H1 (cell line): ENCODE measurements at regions not wholly inside any gene's neighbourhood (a gene's known extent, or its start where the extent isn't known, plus 50 kb on each side); places are given as distances from the start of the nearest gene placed in this dataset.

ENCODE experiments used
- CTCF ChIA-PET: fragments of 300-600 bp; sonication (Branson Sonifier 250); formaldehyde crosslinking; loops from one replicate; lab custom pipeline; 2021; ENCODE audit not compliant: partially characterized antibody; lab: Charles Lee
- POLR2A ChIA-PET: fragments of 300-600 bp; sonication (Branson Sonifier 250); formaldehyde crosslinking; loops from one replicate; lab custom pipeline; 2021; ENCODE audit warnings: inconsistent platforms; ENCODE audit not compliant: partially characterized antibody; lab: Charles Lee
- DNase-seq, 2 experiments: peaks; one replicate each; pipeline versions ENCODE4 v3.0.0 to v3.0.0-alpha.2; 2010 to 2022; ENCODE audit warnings: low spot score in 2 of 2, low read depth in 1 of 2, mixed read lengths in 1 of 2
- FAIRE-seq: peaks from 2 replicates; lab custom pipeline; 2011; peaks lifted over from hg19 to GRCh38; lab: Jason Lieb, UNC
- H2AFZ ChIP-seq: 2 replicates; pipeline ENCODE4 v1.8.1; 2012; ENCODE audit warnings: low read length, inconsistent platforms
- H2AK5ac ChIP-seq: 2 replicates; pipeline ENCODE4 v1.6.1; 2013; ENCODE audit warnings: low read depth, low read length
- H2BK120ac ChIP-seq: replicated peaks from 2 replicates; pipeline ENCODE3; 2013; ENCODE audit warnings: low read depth, low read length, inconsistent platforms
- H2BK12ac ChIP-seq: 2 replicates; pipeline ENCODE4 v1.6.1; 2013; ENCODE audit warnings: low read depth, low read length
- H2BK15ac ChIP-seq: 2 replicates; pipeline ENCODE4 v1.6.1; 2013; ENCODE audit warnings: low read length
- H2BK20ac ChIP-seq: 2 replicates; pipeline ENCODE4 v1.6.1; 2013; ENCODE audit warnings: low read length
- H2BK5ac ChIP-seq: 2 replicates; pipeline ENCODE4 v1.6.1; 2013; ENCODE audit warnings: low read depth, low read length
- H3K14ac ChIP-seq: 2 replicates; pipeline ENCODE4 v1.6.1; 2013; ENCODE audit warnings: inconsistent platforms; ENCODE audit not compliant: insufficient read length
- H3K18ac ChIP-seq: 2 replicates; pipeline ENCODE4 v1.6.1; 2013; ENCODE audit warnings: low read length; ENCODE audit errors: extremely low read depth
- H3K23ac ChIP-seq: 2 replicates; pipeline ENCODE4 v1.6.1; 2013; ENCODE audit warnings: inconsistent platforms; ENCODE audit not compliant: insufficient read length
- H3K23me2 ChIP-seq: 2 replicates; pipeline ENCODE4 v1.6.1; 2013; ENCODE audit warnings: low read depth, low read length
- H3K27ac ChIP-seq: 2 replicates; pipeline ENCODE4 v1.6.1; 2011; ENCODE audit warnings: low read depth, low read length, inconsistent platforms
- H3K27me3 ChIP-seq, 4 experiments: replicated peaks in 1 of 4; 1 replicate in 1 of 4; 2 replicates in 3 of 4; pipeline versions ENCODE4 v1.6.1 to v1.8.1; 2011 to 2013; ENCODE audit warnings: low read length in 3 of 4, mild to moderate bottlenecking in 3 of 4, inconsistent platforms in 2 of 4, mixed read lengths in 2 of 4, moderate library complexity in 1 of 4; ENCODE audit not compliant: control insufficient read depth in 3 of 4, insufficient read depth in 3 of 4; ENCODE audit errors: extremely low read depth in 1 of 4
- H3K36me3 ChIP-seq, 4 experiments: 2 replicates each; pipeline versions ENCODE4 v1.6.1 to v1.8.1; 2011 to 2013; ENCODE audit warnings: mild to moderate bottlenecking in 4 of 4, low read length in 3 of 4, moderate library complexity in 2 of 4, control low read depth in 1 of 4, inconsistent platforms in 1 of 4; ENCODE audit not compliant: insufficient read depth in 4 of 4, control insufficient read depth in 2 of 4
- H3K4ac ChIP-seq: replicated peaks from 2 replicates; pipeline ENCODE3; 2013; ENCODE audit warnings: low read length, low read depth, mixed read lengths, inconsistent platforms; ENCODE audit not compliant: insufficient read length
- H3K4me1 ChIP-seq, 4 experiments: replicated peaks in 1 of 4; 1 replicate in 1 of 4; 2 replicates in 3 of 4; pipeline versions ENCODE4 v1.6.1 to v1.8.1; 2011 to 2013; ENCODE audit warnings: low read length in 3 of 4, inconsistent platforms in 2 of 4, mixed read lengths in 1 of 4; ENCODE audit not compliant: insufficient read depth in 4 of 4, control insufficient read depth in 3 of 4
- H3K4me2 ChIP-seq, 2 experiments: 2 replicates each; pipeline versions ENCODE4 v1.6.1 to v1.8.1; 2011 to 2013; ENCODE audit warnings: low read depth in 2 of 2, low read length in 2 of 2, control low read depth in 1 of 2, inconsistent platforms in 1 of 2, mild to moderate bottlenecking in 1 of 2; ENCODE audit not compliant: insufficient read depth in 1 of 2
- H3K4me3 ChIP-seq, 4 experiments: fragments of 200-600, 300-600 bp in 1 of 4; sonication (generic), shearing (Covaris generic), sonication (Bioruptor Twin) in 1 of 4; 2 replicates each; pipeline versions ENCODE4 v1.5.1 to v1.8.1; 2011 to 2016; ENCODE audit warnings: low read length in 4 of 4, low read depth in 3 of 4, control low read depth in 2 of 4, inconsistent platforms in 2 of 4, mild to moderate bottlenecking in 2 of 4, mixed read lengths in 1 of 4, moderate library complexity in 1 of 4; ENCODE audit not compliant: insufficient read depth in 2 of 4; ENCODE audit errors: extremely low read depth in 1 of 4
- H3K56ac ChIP-seq: replicated peaks from 2 replicates; pipeline ENCODE3; 2013; ENCODE audit warnings: low read depth, mild to moderate bottlenecking, mixed read lengths, low read length, inconsistent platforms; ENCODE audit not compliant: insufficient read length
- H3K79me1 ChIP-seq: 2 replicates; pipeline ENCODE4 v1.6.1; 2013; ENCODE audit warnings: low read depth, low read length, control low read depth
- H3K79me2 ChIP-seq, 2 experiments: 2 replicates each; pipeline versions ENCODE4 v1.6.1 to v1.8.1; 2012 to 2013; ENCODE audit warnings: low read length in 2 of 2, mild to moderate bottlenecking in 2 of 2, inconsistent platforms in 1 of 2; ENCODE audit not compliant: insufficient read depth in 2 of 2, control insufficient read depth in 1 of 2
- H3K9ac ChIP-seq, 4 experiments: replicated peaks in 1 of 4; 1 replicate in 1 of 4; 2 replicates in 3 of 4; pipeline versions ENCODE4 v1.6.1 to v1.8.1; 2011 to 2013; ENCODE audit warnings: low read depth in 3 of 4, low read length in 3 of 4, control low read depth in 2 of 4, mild to moderate bottlenecking in 2 of 4, moderate library complexity in 2 of 4, inconsistent platforms in 1 of 4; ENCODE audit errors: extremely low read depth in 1 of 4
- H3K9me3 ChIP-seq, 2 experiments: 2 replicates each; pipeline versions ENCODE4 v1.6.1 to v1.8.1; 2012 to 2013; ENCODE audit warnings: mild to moderate bottlenecking in 2 of 2, moderate library complexity in 2 of 2, control low read depth in 1 of 2, inconsistent platforms in 1 of 2, low read depth in 1 of 2, low read length in 1 of 2, mixed read lengths in 1 of 2; ENCODE audit not compliant: insufficient read depth in 2 of 2
- H4K20me1 ChIP-seq, 2 experiments: replicated peaks in 1 of 2; 2 replicates each; pipeline versions ENCODE3 to v1.8.1; 2011 to 2013; ENCODE audit warnings: inconsistent platforms in 2 of 2, low read length in 2 of 2, mild to moderate bottlenecking in 1 of 2; ENCODE audit not compliant: insufficient read depth in 2 of 2, control insufficient read depth in 1 of 2
- H4K5ac ChIP-seq: 2 replicates; pipeline ENCODE4 v1.6.1; 2013; ENCODE audit warnings: low read length, low read depth, mixed read lengths, inconsistent platforms; ENCODE audit not compliant: insufficient read length
- H4K8ac ChIP-seq: 2 replicates; pipeline ENCODE4 v1.8.0; 2013; ENCODE audit warnings: mild to moderate bottlenecking, moderate library complexity, low read length, inconsistent platforms; ENCODE audit not compliant: insufficient read depth; ENCODE audit errors: extremely low read depth
- H4K91ac ChIP-seq: replicated peaks from 2 replicates; pipeline ENCODE3; 2013; ENCODE audit warnings: low read length, mixed read lengths, inconsistent platforms; ENCODE audit not compliant: insufficient read length
- FOSL1 ChIP-seq: IDR thresholded peaks from 2 replicates; pipeline ENCODE4 v1.6.1; 2011; ENCODE audit warnings: mild to moderate bottlenecking, low read depth, low read length, moderate library complexity; ENCODE audit not compliant: insufficient read depth
- HDAC2 ChIP-seq, 2 experiments: fragments of 300-600 bp in 1 of 2; sonication (generic) in 1 of 2; IDR thresholded peaks; 2 replicates each; pipeline ENCODE4 v1.6.1; 2011 to 2012; ENCODE audit warnings: low read depth in 2 of 2, low read length in 2 of 2, mild to moderate bottlenecking in 2 of 2, moderate library complexity in 2 of 2, borderline replicate concordance in 1 of 2, inconsistent platforms in 1 of 2
- HDAC6 ChIP-seq: IDR thresholded peaks from one replicate; pipeline ENCODE4 v1.7.1; 2012; ENCODE audit warnings: low read depth, mild to moderate bottlenecking, inconsistent platforms, low read length, moderate library complexity
- NANOG ChIP-seq: IDR thresholded peaks from 2 replicates; pipeline ENCODE4 v1.6.1; 2011; ENCODE audit warnings: low read length, low read depth, mild to moderate bottlenecking, inconsistent platforms; ENCODE audit not compliant: insufficient read depth, poor library complexity, severe bottlenecking
- NRF1 ChIP-seq: IDR thresholded peaks from 2 replicates; pipeline ENCODE4 v1.6.1; 2011; ENCODE audit warnings: mild to moderate bottlenecking, low read depth, low read length, improper control_type of control experiment
- RXRA ChIP-seq: IDR thresholded peaks from 2 replicates; pipeline ENCODE4 v1.6.1; 2011; ENCODE audit warnings: low read depth, mild to moderate bottlenecking, low read length, moderate library complexity; ENCODE audit not compliant: insufficient read depth
- SP2 ChIP-seq: IDR thresholded peaks from 2 replicates; pipeline ENCODE4 v1.6.1; 2012; ENCODE audit warnings: mild to moderate bottlenecking, low read length, inconsistent platforms
- SRF ChIP-seq: IDR thresholded peaks from 2 replicates; pipeline ENCODE4 v1.6.1; 2011; ENCODE audit warnings: mild to moderate bottlenecking, low read depth, low read length, moderate library complexity
- WGBS, 2 experiments: shearing (Covaris generic) in 1 of 2; methylation state at CpG; one replicate each; pipeline versions ENCODE4 v1.1.6 to v1.1.7; 2013 to 2015; ENCODE audit warnings: low lambda C conversion rate in 2 of 2, mixed read lengths in 2 of 2, inconsistent platforms in 1 of 2, low coverage in 1 of 2, missing lambda C conversion rate in 1 of 2; ENCODE audit not compliant: insufficient replicate concordance in 2 of 2, insufficient coverage in 1 of 2, insufficient read length in 1 of 2; ENCODE audit errors: extremely low coverage in 1 of 2, missing lambda C conversion rate in 1 of 2; 5-methylcytosine and 5-hydroxymethylcytosine counted together

GRCh38 chr5:125197321-125197720 is 450.9 kb upstream of the ZNF608 start:
- H3K4me3 ChIP-seq, result no peak overlapping the region
- no peak overlapping the region for H3K27ac ChIP-seq
- no peak overlapping the region for H3K4me2 ChIP-seq
- no peak overlapping the region for H4K91ac ChIP-seq
- H3K23ac ChIP-seq, result no peak overlapping the region
- ChIA-PET POLR2A (no interaction called here), CTCF (interaction anchor here (0.6 to 0.9 kb wide), 3 partner anchors 15 to 108 kb away, joined by 3 read pairs; no protein-coding TSS in a partner anchor)
- no peak overlapping the region for H2AFZ ChIP-seq
- no peak overlapping the region for H2BK5ac ChIP-seq
- DNase-seq (no peak), FAIRE-seq (no peak)
- WGBS, 2 experiments, result 96% methylated on average over 2 of the region's 2 CpGs; no CpG with 5 or more reads in 1 of the 2 experiments
- H2BK12ac ChIP-seq, result no peak overlapping the region
- no peaks in the 10 kb centered on the region for H4K20me1 ChIP-seq
- H3K4me1 ChIP-seq, result peaks cover 2 to 21% (median 13%) of the 10 kb centered on the region in 4 experiments; a peak in 6 of 7 replicates
- H3K79me1 ChIP-seq, result no peaks in the 10 kb centered on the region
- no peak overlapping the region for H4K8ac ChIP-seq
- no peak overlapping the region for H3K14ac ChIP-seq
- no peaks in the 10 kb centered on the region for H3K9me3 ChIP-seq
- no peaks in the 10 kb centered on the region for H3K79me2 ChIP-seq
- no peak overlapping the region for H2BK120ac ChIP-seq
- H4K5ac ChIP-seq, result no peak overlapping the region
- H2AK5ac ChIP-seq, result no peak overlapping the region
- H3K56ac ChIP-seq, result no peak overlapping the region
- no peaks in the 10 kb centered on the region for H3K23me2 ChIP-seq
- no peak overlapping the region for H2BK15ac ChIP-seq
- no peak overlapping the region for H3K18ac ChIP-seq
- no peaks in the 10 kb centered on the region for H3K36me3 ChIP-seq
- H2BK20ac ChIP-seq, result no peak overlapping the region
- TF ChIP-seq HDAC6 (no peak), NANOG (no peak), RXRA (no peak), SRF (no peak), HDAC2 (IDR thresholded peaks at IDR 0.05; ENCODE audit: borderline replicate concordance in 1 of 2, low read depth in 2 of 2, low read length in 2 of 2) (no peak), NRF1 (no peak), SP2 (no peak), FOSL1 (no peak)
- H3K9ac ChIP-seq, result no peak overlapping the region
- no peaks in the 10 kb centered on the region for H3K27me3 ChIP-seq
- H3K4ac ChIP-seq, result no peak overlapping the region
